ENCODE measurements at regions not wholly inside any gene's neighbourhood (a gene's known extent, or its start where the extent isn't known, plus 50 kb on each side); places are given as distances from the start of the nearest gene placed in this dataset.

- ChIA-PET CTCF (no interaction called here), POLR2A (no interaction called here)
- H3K9me3 Mint-ChIP-seq = peaks cover 4% of the 10 kb centered on the region
- DNase-seq (ENCODE audit: low spot score) = no peak
- no peak overlapping the region for H3K27ac Mint-ChIP-seq
- no peaks in the 10 kb centered on the region for H3K36me3 Mint-ChIP-seq
- ATAC-seq = no peak
- TF ChIP-seq ZNF396 (CRISPR knock-in tag; IDR thresholded peaks at IDR 0.05; ENCODE audit: borderline replicate concordance) (no peak), SMAD4 (CRISPR knock-in tag; IDR thresholded peaks at IDR 0.05) (no peak), GABPB1 (CRISPR knock-in tag; IDR thresholded peaks at IDR 0.05) (peak; percentile 82), AR (CRISPR knock-in tag; IDR thresholded peaks at IDR 0.05) (no peak), ZNF263 (CRISPR knock-in tag; IDR thresholded peaks at IDR 0.05; ENCODE audit: low read depth) (no peak), ZNF281 (CRISPR knock-in tag; IDR thresholded peaks at IDR 0.05) (no peak), JAZF1 (CRISPR knock-in tag; IDR thresholded peaks at IDR 0.05) (no peak), NFATC4 (CRISPR knock-in tag; IDR thresholded peaks at IDR 0.05) (no peak), CBFB (CRISPR knock-in tag; IDR thresholded peaks at IDR 0.05; ENCODE audit: low read depth) (no peak), HMGXB4 (CRISPR knock-in tag; IDR thresholded peaks at IDR 0.05) (no peak), ZSCAN18 (CRISPR knock-in tag; IDR thresholded peaks at IDR 0.05) (no peak), MAX (CRISPR knock-in tag; IDR thresholded peaks at IDR 0.05) (0 out of 2 replicates have a peak, but pooled peaks have one; percentile 17), ATF6 (CRISPR knock-in tag; IDR thresholded peaks at IDR 0.05) (no peak)
- H3K4me1 Mint-ChIP-seq = peaks cover 18% of the 10 kb centered on the region
- peaks cover 4% of the 10 kb centered on the region for H3K27me3 Mint-ChIP-seq (ENCODE audit: low read depth)
- H3K4me3 Mint-ChIP-seq = no peak overlapping the region
Observed at GRCh38 chr2:128623776-128624761, 305.4 kb upstream of the HS6ST1 start.
